OCI-LY3 (cell line): ENCODE measurements at regions not wholly inside any gene's neighbourhood (a gene's known extent, or its start where the extent isn't known, plus 50 kb on each side); places are given as distances from the start of the nearest gene placed in this dataset.

Experiments used
- H2AFZ ChIP-seq: fragments of 200-600, 300-600 bp; shearing (Covaris generic); 2 replicates; pipeline ENCODE4 v1.6.0; 2014; ENCODE audit warnings: antibody characterized with exemption, low read depth, low read length
- H3K27ac ChIP-seq: fragments of 200-600, 300-600 bp; sonication (generic); 2 replicates; pipeline ENCODE4 v1.5.1; 2014; ENCODE audit warnings: mild to moderate bottlenecking, low read length, moderate library complexity, mixed read lengths
- H3K27me3 ChIP-seq: fragments of 200-600, 300-600 bp; sonication (generic); 2 replicates; pipeline ENCODE4 v1.6.1; 2014; ENCODE audit warnings: low read depth, low read length, mixed read lengths
- H3K36me3 ChIP-seq: fragments of 200-600, 300-600 bp; sonication (generic); replicated peaks from 2 replicates; pipeline ENCODE3; 2014; ENCODE audit warnings: low read depth, low read length, mixed read lengths
- H3K4me1 ChIP-seq: fragments of 300-600, 200-600 bp; sonication (generic); 2 replicates; pipeline ENCODE4 v1.6.1; 2014; ENCODE audit warnings: low read length, mixed read lengths
- H3K4me2 ChIP-seq: fragments of 200-600, 300-600 bp; sonication (generic); 2 replicates; pipeline ENCODE4 v1.6.1; 2014; ENCODE audit warnings: low read length, mixed read lengths
- H3K4me3 ChIP-seq: fragments of 300-600, 200-600 bp; sonication (generic); 2 replicates; pipeline ENCODE4 v1.5.1; 2014; ENCODE audit warnings: antibody characterized with exemption, mild to moderate bottlenecking, low read length, moderate library complexity
- H3K79me2 ChIP-seq: fragments of 300-600, 200-600 bp; shearing (Covaris generic); 2 replicates; pipeline ENCODE4 v1.6.1; 2014; ENCODE audit warnings: mild to moderate bottlenecking, low read length, mixed read lengths
- H3K9ac ChIP-seq: fragments of 300-600, 200-600 bp; shearing (Covaris generic); 2 replicates; pipeline ENCODE4 v1.6.0; 2014; ENCODE audit warnings: mild to moderate bottlenecking, low read length, moderate library complexity
- H3K9me3 ChIP-seq: fragments of 200-600, 300-600 bp; shearing (Covaris generic); 2 replicates; pipeline ENCODE4 v1.6.1; 2014; ENCODE audit warnings: low read length, mixed read lengths; ENCODE audit not compliant: insufficient read depth
- H4K20me1 ChIP-seq: fragments of 200-600, 300-600 bp; sonication (generic); 2 replicates; pipeline ENCODE4 v1.6.1; 2016; ENCODE audit warnings: low read length, mixed read lengths; ENCODE audit not compliant: insufficient read depth
- EZH2phosphoT487 ChIP-seq: fragments of 200-600 bp; shearing (Covaris generic); IDR thresholded peaks from 2 replicates; pipeline ENCODE4 v1.6.1; 2018; ENCODE audit warnings: antibody characterized with exemption, mixed run types, low read depth
- TF ChIP-seq, protein P1 (sequence below): fragments of 200-600, 300-600 bp; sonication (generic); IDR thresholded peaks from 2 replicates; pipeline ENCODE4 v1.5.1; 2014; ENCODE audit warnings: antibody characterized with exemption, low read length, low read depth

- no peak overlapping the region for H3K27ac ChIP-seq
- H3K4me1 ChIP-seq: peaks cover 22% of the 10 kb centered on the region
- peaks cover 20% of the 10 kb centered on the region for H3K36me3 ChIP-seq
- H3K9me3 ChIP-seq: no peaks in the 10 kb centered on the region
- H2AFZ ChIP-seq: no peak overlapping the region
- H3K79me2 ChIP-seq: peaks cover 48% of the 10 kb centered on the region
- no peaks in the 10 kb centered on the region for H4K20me1 ChIP-seq
- no peak overlapping the region for H3K4me3 ChIP-seq
- H3K9ac ChIP-seq: no peak overlapping the region
- H3K4me2 ChIP-seq: no peak overlapping the region
- H3K27me3 ChIP-seq: no peaks in the 10 kb centered on the region
- TF ChIP-seq, protein P1, sequence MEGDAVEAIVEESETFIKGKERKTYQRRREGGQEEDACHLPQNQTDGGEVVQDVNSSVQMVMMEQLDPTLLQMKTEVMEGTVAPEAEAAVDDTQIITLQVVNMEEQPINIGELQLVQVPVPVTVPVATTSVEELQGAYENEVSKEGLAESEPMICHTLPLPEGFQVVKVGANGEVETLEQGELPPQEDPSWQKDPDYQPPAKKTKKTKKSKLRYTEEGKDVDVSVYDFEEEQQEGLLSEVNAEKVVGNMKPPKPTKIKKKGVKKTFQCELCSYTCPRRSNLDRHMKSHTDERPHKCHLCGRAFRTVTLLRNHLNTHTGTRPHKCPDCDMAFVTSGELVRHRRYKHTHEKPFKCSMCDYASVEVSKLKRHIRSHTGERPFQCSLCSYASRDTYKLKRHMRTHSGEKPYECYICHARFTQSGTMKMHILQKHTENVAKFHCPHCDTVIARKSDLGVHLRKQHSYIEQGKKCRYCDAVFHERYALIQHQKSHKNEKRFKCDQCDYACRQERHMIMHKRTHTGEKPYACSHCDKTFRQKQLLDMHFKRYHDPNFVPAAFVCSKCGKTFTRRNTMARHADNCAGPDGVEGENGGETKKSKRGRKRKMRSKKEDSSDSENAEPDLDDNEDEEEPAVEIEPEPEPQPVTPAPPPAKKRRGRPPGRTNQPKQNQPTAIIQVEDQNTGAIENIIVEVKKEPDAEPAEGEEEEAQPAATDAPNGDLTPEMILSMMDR: no peak
- no peak for TF ChIP-seq EZH2phosphoT487
Measured at GRCh38 chr1:240706150-240706935, 94.4 kb upstream of the GREM2 start.

DNA sequence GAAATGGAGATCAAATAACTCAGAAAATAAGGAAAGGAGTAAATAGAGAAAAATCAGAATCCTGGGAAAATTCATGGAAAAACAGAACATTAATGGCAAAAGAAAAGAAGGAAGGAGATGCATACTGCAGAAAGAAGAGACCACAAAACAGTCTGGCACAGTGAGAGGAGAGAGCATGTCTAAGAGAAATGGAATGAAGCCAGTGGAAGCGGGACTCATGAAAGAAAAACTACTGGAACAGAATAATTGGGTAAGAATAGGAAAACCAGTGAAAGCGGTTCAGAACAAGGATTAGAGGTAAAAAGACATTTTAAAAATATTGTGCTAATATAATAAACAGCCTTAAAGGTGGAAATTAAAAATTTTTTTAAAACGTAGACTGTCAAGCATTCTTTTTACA lies 93.6 kb upstream of the GREM2 start:
- Histone ChIP-seq H3K36me3 (peaks cover 24% of the 10 kb centered on the region), H2AFZ (no peak overlapping the region), H3K4me3 (no peak overlapping the region), H3K9ac (no peak overlapping the region), H3K4me2 (no peak overlapping the region), H3K4me1 (peaks cover 15% of the 10 kb centered on the region), H3K27ac (no peak overlapping the region), H3K27me3 (no peaks in the 10 kb centered on the region), H4K20me1 (no peaks in the 10 kb centered on the region), H3K9me3 (no peaks in the 10 kb centered on the region), H3K79me2 (peaks cover 46% of the 10 kb centered on the region)
- TF ChIP-seq EZH2phosphoT487: no peak
- TF ChIP-seq, protein P1: no peak

DNA sequence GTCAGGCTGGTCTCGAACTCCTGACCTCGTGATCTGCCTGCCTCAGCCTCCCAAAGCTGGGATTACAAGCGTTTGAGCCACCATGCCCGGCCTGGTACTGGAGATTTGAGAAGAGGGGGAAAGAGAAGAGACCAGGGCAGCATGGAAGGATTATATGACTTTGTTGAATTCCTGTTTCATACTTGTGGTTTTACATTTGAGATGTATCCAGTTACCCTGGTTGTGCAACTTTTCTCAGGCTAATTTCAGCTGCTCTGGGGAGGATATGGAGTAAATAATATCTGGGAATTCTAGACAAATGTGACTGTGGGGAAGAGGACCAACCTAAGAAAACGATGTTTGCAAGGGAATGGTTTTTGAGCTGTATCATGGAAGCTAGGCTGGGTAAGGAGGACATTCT lies 89.5 kb upstream of the GREM2 start:
- Histone ChIP-seq H3K9me3 (no peaks in the 10 kb centered on the region), H3K4me3 (no peak overlapping the region), H3K9ac (no peak overlapping the region), H3K79me2 (peaks cover 7% of the 10 kb centered on the region), H3K4me1 (no peaks in the 10 kb centered on the region), H2AFZ (no peak overlapping the region), H3K27ac (no peak overlapping the region), H4K20me1 (no peaks in the 10 kb centered on the region), H3K27me3 (no peaks in the 10 kb centered on the region), H3K4me2 (no peak overlapping the region), H3K36me3 (peaks cover 12% of the 10 kb centered on the region)
- TF ChIP-seq EZH2phosphoT487: no peak
- TF ChIP-seq, protein P1: no peak

DNA sequence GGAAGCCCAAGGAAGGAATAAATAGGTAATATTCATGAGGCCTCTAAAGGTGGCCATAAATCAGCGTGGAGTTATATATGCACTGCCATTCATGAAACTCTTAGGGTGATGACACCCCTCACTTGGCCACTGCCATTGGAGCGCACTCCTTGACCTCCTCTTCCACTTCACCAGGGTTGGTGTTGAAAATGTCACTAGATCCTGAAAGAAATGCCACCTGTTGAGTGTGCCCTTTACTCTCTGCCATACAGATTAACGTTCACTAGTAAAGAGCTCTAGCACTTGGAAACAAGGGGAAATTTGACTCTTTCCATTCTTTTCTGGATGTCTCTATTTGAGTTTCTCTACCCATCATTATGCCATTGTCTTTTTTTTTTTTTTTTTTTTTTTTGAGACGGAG lies 83.5 kb upstream of the GREM2 start:
- Histone ChIP-seq H3K79me2 (no peaks in the 10 kb centered on the region), H3K9me3 (no peaks in the 10 kb centered on the region), H3K27ac (no peak overlapping the region), H4K20me1 (no peaks in the 10 kb centered on the region), H3K27me3 (no peaks in the 10 kb centered on the region), H3K4me3 (no peak overlapping the region), H3K9ac (no peak overlapping the region), H3K36me3 (peaks cover 8% of the 10 kb centered on the region), H2AFZ (no peak overlapping the region), H3K4me2 (no peak overlapping the region), H3K4me1 (peaks cover 24% of the 10 kb centered on the region)
- no peak for TF ChIP-seq EZH2phosphoT487
- TF ChIP-seq, protein P1: no peak
